ENCODE measurements at regions not wholly inside any gene's neighbourhood (a gene's known extent, or its start where the extent isn't known, plus 50 kb on each side); places are given as distances from the start of the nearest gene placed in this dataset.

DNA sequence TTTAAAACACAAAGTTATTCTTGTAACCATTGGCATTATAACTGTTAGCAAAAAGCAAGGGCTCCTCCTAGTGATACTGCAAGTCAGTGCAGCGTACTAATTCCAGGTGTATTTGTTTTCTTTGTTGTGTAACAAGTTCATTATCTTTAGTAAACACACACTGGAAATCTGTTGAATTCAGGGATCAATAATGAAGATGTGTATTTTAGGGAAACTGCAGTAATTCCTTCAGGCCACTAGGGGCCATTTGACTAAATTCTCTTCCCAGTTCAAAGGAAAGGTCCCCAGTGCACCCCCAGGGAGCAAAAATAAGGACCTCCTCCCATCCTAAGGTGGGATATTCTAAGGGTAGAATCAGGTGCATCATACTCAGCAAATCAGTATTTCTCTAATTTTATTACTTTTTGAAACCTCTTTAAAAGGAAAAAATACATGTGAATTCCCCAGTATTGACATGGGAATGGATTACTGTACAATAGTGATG is 158.6 kb upstream of the LYZL1 start:
- Mint-ChIP-seq H3K4me3 (no peak overlapping the region), H3K4me1 (peaks cover 17% of the 10 kb centered on the region), H3K9me3 (no peaks in the 10 kb centered on the region), H3K27ac (no peak overlapping the region), H3K27me3 (ENCODE audit: insufficient read depth, low read depth, poor library complexity) (no peaks in the 10 kb centered on the region), H3K36me3 (ENCODE audit: low read depth) (no peaks in the 10 kb centered on the region)
- ATAC-seq: peak; percentile 38; the same call in 2 of the 3 replicates
- no peaks in the 10 kb centered on the region for H3K27me3 ChIP-seq (ENCODE audit: insufficient read depth)
- H3K4me3 ChIP-seq: no peak overlapping the region
- H3K79me2 ChIP-seq (replicated peaks; ENCODE audit: insufficient read depth): no peaks in the 10 kb centered on the region
- TF ChIP-seq, protein P1, sequence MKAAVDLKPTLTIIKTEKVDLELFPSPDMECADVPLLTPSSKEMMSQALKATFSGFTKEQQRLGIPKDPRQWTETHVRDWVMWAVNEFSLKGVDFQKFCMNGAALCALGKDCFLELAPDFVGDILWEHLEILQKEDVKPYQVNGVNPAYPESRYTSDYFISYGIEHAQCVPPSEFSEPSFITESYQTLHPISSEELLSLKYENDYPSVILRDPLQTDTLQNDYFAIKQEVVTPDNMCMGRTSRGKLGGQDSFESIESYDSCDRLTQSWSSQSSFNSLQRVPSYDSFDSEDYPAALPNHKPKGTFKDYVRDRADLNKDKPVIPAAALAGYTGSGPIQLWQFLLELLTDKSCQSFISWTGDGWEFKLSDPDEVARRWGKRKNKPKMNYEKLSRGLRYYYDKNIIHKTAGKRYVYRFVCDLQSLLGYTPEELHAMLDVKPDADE (IDR thresholded peaks at IDR 0.05): no peak
- TF ChIP-seq, protein P2, sequence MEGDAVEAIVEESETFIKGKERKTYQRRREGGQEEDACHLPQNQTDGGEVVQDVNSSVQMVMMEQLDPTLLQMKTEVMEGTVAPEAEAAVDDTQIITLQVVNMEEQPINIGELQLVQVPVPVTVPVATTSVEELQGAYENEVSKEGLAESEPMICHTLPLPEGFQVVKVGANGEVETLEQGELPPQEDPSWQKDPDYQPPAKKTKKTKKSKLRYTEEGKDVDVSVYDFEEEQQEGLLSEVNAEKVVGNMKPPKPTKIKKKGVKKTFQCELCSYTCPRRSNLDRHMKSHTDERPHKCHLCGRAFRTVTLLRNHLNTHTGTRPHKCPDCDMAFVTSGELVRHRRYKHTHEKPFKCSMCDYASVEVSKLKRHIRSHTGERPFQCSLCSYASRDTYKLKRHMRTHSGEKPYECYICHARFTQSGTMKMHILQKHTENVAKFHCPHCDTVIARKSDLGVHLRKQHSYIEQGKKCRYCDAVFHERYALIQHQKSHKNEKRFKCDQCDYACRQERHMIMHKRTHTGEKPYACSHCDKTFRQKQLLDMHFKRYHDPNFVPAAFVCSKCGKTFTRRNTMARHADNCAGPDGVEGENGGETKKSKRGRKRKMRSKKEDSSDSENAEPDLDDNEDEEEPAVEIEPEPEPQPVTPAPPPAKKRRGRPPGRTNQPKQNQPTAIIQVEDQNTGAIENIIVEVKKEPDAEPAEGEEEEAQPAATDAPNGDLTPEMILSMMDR (conservative IDR thresholded peaks at IDR 0.05; ENCODE audit: low read depth in 2 of 2): peak; percentile 62 to 86
- DNase-seq (ENCODE audit: low spot score): peak; percentile 66
- no peaks in the 10 kb centered on the region for H3F3A ChIP-seq (replicated peaks; ENCODE audit: low read depth)
- H2AFZ ChIP-seq: no peak overlapping the region
- no peaks in the 10 kb centered on the region for H3K9me2 ChIP-seq (ENCODE audit: insufficient read depth)
- no peaks in the 10 kb centered on the region for H4K20me1 ChIP-seq (replicated peaks; ENCODE audit: insufficient read depth)
- no peak overlapping the region for H3K4me2 ChIP-seq
- peaks cover 26% of the 10 kb centered on the region for H3K4me1 ChIP-seq (ENCODE audit: insufficient read depth)
- no peak overlapping the region for H3K27ac ChIP-seq (ENCODE audit: low read depth)
- H3K36me3 ChIP-seq (ENCODE audit: insufficient read depth): no peaks in the 10 kb centered on the region

DNA sequence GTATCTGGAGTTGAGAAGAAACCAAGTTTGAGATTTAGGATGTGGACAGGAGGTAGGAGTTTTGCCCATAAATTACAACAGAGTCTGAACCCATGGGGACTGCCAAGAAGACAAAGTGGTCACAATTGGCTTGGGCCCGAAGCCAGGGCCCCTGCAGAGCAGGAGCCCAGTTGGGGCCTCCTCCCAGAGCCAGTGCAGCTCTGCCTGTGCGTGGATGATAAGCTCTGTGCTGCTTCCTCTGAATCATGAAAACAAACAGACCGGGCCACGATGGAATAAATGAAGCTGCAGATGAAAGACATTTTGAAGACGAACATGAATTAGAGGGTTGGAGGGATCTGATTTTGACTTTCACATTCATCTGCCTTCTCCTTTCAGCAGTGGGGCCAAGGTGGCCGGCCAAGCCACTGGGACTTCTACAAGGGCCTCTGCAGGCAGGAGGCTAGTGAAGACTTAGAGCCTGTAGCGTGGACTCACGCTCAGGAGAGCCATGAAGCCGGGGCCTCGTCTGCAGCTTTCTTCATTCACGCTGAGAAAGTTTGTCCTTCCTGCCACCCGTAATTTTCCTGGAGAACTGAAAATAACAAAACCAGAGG is 156.8 kb upstream of the LYZL1 start:
- Histone ChIP-seq H3K9me2 (ENCODE audit: insufficient read depth) (no peaks in the 10 kb centered on the region), H3K4me3 (no peak overlapping the region), H2AFZ (no peak overlapping the region), H3K27me3 (ENCODE audit: insufficient read depth) (no peaks in the 10 kb centered on the region), H3K36me3 (ENCODE audit: insufficient read depth) (no peaks in the 10 kb centered on the region), H3K27ac (ENCODE audit: low read depth) (no peak overlapping the region), H3K4me1 (ENCODE audit: insufficient read depth) (peaks cover 20% of the 10 kb centered on the region), H4K20me1 (replicated peaks; ENCODE audit: insufficient read depth) (no peaks in the 10 kb centered on the region), H3K4me2 (no peak overlapping the region), H3K79me2 (replicated peaks; ENCODE audit: insufficient read depth) (no peaks in the 10 kb centered on the region), H3F3A (replicated peaks; ENCODE audit: low read depth) (no peaks in the 10 kb centered on the region)
- H3K27ac Mint-ChIP-seq: no peak overlapping the region
- H3K4me1 Mint-ChIP-seq: peaks cover 8% of the 10 kb centered on the region; the same call in 2 of the 3 replicates
- DNase-seq (ENCODE audit: low spot score): no peak
- peaks cover 2% of the 10 kb centered on the region for H3K27me3 Mint-ChIP-seq (ENCODE audit: insufficient read depth, low read depth, poor library complexity)
- H3K9me3 Mint-ChIP-seq: no peaks in the 10 kb centered on the region
- no peak for ATAC-seq
- no peak overlapping the region for H3K4me3 Mint-ChIP-seq
- no peaks in the 10 kb centered on the region for H3K36me3 Mint-ChIP-seq (ENCODE audit: low read depth)
- TF ChIP-seq ZNF331 (CRISPR knock-in tag; IDR thresholded peaks at IDR 0.05; ENCODE audit: low read depth): no peak
- TF ChIP-seq NANOG (IDR thresholded peaks at IDR 0.05; ENCODE audit: borderline replicate concordance): no peak
- no peak for TF ChIP-seq STAT1 (IDR thresholded peaks at IDR 0.05; ENCODE audit: unreplicated experiment)
- TF ChIP-seq EZH2phosphoT487 (IDR thresholded peaks at IDR 0.05; ENCODE audit: unreplicated experiment): no peak
- TF ChIP-seq, protein P3, sequence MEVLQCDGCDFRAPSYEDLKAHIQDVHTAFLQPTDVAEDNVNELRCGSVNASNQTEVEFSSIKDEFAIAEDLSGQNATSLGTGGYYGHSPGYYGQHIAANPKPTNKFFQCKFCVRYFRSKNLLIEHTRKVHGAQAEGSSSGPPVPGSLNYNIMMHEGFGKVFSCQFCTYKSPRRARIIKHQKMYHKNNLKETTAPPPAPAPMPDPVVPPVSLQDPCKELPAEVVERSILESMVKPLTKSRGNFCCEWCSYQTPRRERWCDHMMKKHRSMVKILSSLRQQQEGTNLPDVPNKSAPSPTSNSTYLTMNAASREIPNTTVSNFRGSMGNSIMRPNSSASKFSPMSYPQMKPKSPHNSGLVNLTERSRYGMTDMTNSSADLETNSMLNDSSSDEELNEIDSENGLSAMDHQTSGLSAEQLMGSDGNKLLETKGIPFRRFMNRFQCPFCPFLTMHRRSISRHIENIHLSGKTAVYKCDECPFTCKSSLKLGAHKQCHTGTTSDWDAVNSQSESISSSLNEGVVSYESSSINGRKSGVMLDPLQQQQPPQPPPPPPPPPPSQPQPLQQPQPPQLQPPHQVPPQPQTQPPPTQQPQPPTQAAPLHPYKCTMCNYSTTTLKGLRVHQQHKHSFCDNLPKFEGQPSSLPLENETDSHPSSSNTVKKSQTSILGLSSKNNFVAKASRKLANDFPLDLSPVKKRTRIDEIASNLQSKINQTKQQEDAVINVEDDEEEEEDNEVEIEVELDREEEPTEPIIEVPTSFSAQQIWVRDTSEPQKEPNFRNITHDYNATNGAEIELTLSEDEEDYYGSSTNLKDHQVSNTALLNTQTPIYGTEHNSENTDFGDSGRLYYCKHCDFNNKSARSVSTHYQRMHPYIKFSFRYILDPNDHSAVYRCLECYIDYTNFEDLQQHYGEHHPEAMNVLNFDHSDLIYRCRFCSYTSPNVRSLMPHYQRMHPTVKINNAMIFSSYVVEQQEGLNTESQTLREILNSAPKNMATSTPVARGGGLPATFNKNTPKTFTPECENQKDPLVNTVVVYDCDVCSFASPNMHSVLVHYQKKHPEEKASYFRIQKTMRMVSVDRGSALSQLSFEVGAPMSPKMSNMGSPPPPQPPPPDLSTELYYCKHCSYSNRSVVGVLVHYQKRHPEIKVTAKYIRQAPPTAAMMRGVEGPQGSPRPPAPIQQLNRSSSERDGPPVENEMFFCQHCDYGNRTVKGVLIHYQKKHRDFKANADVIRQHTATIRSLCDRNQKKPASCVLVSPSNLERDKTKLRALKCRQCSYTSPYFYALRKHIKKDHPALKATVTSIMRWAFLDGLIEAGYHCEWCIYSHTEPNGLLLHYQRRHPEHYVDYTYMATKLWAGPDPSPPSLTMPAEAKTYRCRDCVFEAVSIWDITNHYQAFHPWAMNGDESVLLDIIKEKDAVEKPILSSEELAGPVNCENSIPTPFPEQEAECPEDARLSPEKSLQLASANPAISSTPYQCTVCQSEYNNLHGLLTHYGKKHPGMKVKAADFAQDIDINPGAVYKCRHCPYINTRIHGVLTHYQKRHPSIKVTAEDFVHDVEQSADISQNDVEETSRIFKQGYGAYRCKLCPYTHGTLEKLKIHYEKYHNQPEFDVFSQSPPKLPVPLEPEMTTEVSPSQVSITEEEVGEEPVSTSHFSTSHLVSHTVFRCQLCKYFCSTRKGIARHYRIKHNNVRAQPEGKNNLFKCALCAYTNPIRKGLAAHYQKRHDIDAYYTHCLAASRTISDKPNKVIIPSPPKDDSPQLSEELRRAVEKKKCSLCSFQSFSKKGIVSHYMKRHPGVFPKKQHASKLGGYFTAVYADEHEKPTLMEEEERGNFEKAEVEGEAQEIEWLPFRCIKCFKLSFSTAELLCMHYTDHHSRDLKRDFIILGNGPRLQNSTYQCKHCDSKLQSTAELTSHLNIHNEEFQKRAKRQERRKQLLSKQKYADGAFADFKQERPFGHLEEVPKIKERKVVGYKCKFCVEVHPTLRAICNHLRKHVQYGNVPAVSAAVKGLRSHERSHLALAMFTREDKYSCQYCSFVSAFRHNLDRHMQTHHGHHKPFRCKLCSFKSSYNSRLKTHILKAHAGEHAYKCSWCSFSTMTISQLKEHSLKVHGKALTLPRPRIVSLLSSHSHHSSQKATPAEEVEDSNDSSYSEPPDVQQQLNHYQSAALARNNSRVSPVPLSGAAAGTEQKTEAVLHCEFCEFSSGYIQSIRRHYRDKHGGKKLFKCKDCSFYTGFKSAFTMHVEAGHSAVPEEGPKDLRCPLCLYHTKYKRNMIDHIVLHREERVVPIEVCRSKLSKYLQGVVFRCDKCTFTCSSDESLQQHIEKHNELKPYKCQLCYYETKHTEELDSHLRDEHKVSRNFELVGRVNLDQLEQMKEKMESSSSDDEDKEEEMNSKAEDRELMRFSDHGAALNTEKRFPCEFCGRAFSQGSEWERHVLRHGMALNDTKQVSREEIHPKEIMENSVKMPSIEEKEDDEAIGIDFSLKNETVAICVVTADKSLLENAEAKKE (CRISPR knock-in tag; IDR thresholded peaks at IDR 0.05): no peak
- no peak for TF ChIP-seq CREB1 (CRISPR knock-in tag; IDR thresholded peaks at IDR 0.05; ENCODE audit: low read depth)
- TF ChIP-seq, protein P4, sequence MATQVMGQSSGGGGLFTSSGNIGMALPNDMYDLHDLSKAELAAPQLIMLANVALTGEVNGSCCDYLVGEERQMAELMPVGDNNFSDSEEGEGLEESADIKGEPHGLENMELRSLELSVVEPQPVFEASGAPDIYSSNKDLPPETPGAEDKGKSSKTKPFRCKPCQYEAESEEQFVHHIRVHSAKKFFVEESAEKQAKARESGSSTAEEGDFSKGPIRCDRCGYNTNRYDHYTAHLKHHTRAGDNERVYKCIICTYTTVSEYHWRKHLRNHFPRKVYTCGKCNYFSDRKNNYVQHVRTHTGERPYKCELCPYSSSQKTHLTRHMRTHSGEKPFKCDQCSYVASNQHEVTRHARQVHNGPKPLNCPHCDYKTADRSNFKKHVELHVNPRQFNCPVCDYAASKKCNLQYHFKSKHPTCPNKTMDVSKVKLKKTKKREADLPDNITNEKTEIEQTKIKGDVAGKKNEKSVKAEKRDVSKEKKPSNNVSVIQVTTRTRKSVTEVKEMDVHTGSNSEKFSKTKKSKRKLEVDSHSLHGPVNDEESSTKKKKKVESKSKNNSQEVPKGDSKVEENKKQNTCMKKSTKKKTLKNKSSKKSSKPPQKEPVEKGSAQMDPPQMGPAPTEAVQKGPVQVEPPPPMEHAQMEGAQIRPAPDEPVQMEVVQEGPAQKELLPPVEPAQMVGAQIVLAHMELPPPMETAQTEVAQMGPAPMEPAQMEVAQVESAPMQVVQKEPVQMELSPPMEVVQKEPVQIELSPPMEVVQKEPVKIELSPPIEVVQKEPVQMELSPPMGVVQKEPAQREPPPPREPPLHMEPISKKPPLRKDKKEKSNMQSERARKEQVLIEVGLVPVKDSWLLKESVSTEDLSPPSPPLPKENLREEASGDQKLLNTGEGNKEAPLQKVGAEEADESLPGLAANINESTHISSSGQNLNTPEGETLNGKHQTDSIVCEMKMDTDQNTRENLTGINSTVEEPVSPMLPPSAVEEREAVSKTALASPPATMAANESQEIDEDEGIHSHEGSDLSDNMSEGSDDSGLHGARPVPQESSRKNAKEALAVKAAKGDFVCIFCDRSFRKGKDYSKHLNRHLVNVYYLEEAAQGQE (IDR thresholded peaks at IDR 0.05; ENCODE audit: unreplicated experiment): no peak

Measured in GM23338 (cell line).